Ovary (tissue), 7 donors: ENCODE measurements at regions not wholly inside any gene's neighbourhood (a gene's known extent, or its start where the extent isn't known, plus 50 kb on each side); places are given as distances from the start of the nearest gene placed in this dataset.

Experiments
- DNase-seq, 5 donors: peaks; one replicate each; pipeline ENCODE4 v3.0.0-alpha.2; 2019 to 2020
- H3K27ac ChIP-seq, 2 donors: fragments of 200-600 bp; one replicate each; pipeline versions ENCODE4 v1.5.1 to v1.8.0; 2019 to 2022
- H3K27me3 ChIP-seq: fragments of 200-600 bp; one replicate; pipeline ENCODE4 v1.8.0; 2022
- H3K36me3 ChIP-seq: fragments of 200-600 bp; sonication (generic); one replicate; pipeline ENCODE4 v1.5.1; 2019
- H3K4me1 ChIP-seq: one replicate; pipeline ENCODE4 v1.8.1; 2013; ENCODE audit warnings: mild to moderate bottlenecking, moderate library complexity; ENCODE audit not compliant: insufficient read depth
- H3K4me3 ChIP-seq: fragments of 200-600 bp; sonication (generic); one replicate; pipeline ENCODE4 v1.5.1; 2017
- H3K9me3 ChIP-seq, 2 donors: fragments of 200-600 bp in 1 of 2; sonication (generic) in 1 of 2; one replicate each; pipeline versions ENCODE4 v1.5.1 to v1.8.1; 2013 to 2019; ENCODE audit warnings: mild to moderate bottlenecking in 1 of 2, moderate library complexity in 1 of 2
- EP300 ChIP-seq: sonication (generic); formaldehyde crosslinking; IDR thresholded peaks from one replicate; pipeline ENCODE4 v1.6.1; 2017; ENCODE audit warnings: antibody characterized with exemption
- POLR2A ChIP-seq: fragments of 450-650 bp; IDR thresholded peaks from one replicate; pipeline ENCODE4 v1.6.1; 2017; ENCODE audit warnings: antibody characterized with exemption, mild to moderate bottlenecking, moderate library complexity
- WGBS, 3 donors: extraction: QIAGEN DNeasy Blood & Tissue Kit in 1 of 3; methylation state at CpG; one replicate each; pipeline versions ENCODE4 v1.1.5 to v1.1.7; 2013 to 2017; 5-methylcytosine and 5-hydroxymethylcytosine counted together
- intact Hi-C, 4 donors: fragments of 100-400 bp; cut with DNase I; formaldehyde crosslinking; loops; one replicate each; pipeline versions ENCODE4 v1.11.0 to v1.15.1; 2022 to 2023
- TF ChIP-seq, protein P1 (sequence below), 3 donors: fragments of 450-650 bp in 2 of 3; fragments of 200-600 bp in 1 of 3; IDR thresholded peaks; one replicate each; pipeline versions ENCODE4 v1.5.1 to v1.8.0; 2016 to 2022; ENCODE audit warnings: antibody characterized with exemption in 3 of 3, mild to moderate bottlenecking in 1 of 3
- donor health status: DM: no; HTN: no; CAD: no; lungs with moderate emphysema.
- donor health status: DM: no; HTN: no; CAD: no.
- donor health status: Bipolar disorder and iron deficiency.
- donor health status: DM: no; HTN: no; CAD: no.
- donor health status: DM: yes; HTN: yes; CAD: no.

DNA sequence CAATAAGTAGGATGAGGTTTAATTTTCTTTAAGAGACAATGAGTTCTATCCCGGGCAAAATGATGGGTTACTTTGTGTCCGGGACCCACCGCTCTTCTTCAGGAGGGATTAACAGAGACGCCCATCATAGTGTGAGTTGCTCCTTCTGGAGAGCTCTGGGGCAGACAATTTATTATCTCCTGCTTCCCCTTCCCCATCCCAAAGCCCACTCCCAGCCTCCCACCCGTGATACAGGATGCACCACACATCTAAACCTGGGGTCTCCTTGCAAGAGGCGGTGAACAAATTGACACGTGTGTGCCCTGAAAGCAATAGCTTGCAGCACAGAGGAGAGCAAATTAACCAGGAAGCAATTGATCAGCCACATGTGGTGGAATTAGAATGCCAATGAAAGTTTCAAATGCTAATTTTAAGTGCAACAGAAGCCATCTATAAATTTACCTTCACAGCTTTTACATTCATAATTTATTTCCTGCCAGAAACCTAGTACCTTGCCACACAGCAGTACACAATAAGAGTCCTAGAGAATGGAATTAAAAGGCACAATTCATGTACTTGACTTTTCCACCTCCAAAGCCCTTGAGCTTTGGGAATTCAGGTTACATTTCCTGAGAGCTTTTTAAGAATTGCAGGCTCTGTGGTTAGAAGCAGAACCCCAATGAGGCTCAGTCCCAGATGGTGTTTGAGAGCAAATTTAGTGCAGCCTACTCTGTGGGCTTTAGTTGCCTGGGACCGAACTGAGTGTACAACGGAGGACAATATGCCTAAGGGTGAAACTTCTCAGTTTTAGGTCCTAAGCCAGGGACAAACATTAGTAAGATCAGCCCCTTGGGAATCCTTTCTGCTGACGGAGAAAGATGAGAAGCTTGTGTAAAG is 399.6 kb downstream of the MED10 start:
- no peak for TF ChIP-seq POLR2A
- TF ChIP-seq, protein P1, sequence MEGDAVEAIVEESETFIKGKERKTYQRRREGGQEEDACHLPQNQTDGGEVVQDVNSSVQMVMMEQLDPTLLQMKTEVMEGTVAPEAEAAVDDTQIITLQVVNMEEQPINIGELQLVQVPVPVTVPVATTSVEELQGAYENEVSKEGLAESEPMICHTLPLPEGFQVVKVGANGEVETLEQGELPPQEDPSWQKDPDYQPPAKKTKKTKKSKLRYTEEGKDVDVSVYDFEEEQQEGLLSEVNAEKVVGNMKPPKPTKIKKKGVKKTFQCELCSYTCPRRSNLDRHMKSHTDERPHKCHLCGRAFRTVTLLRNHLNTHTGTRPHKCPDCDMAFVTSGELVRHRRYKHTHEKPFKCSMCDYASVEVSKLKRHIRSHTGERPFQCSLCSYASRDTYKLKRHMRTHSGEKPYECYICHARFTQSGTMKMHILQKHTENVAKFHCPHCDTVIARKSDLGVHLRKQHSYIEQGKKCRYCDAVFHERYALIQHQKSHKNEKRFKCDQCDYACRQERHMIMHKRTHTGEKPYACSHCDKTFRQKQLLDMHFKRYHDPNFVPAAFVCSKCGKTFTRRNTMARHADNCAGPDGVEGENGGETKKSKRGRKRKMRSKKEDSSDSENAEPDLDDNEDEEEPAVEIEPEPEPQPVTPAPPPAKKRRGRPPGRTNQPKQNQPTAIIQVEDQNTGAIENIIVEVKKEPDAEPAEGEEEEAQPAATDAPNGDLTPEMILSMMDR (IDR thresholded peaks at IDR 0.05), result no peak
- no peak for TF ChIP-seq EP300
- H3K9me3 ChIP-seq, result no peaks in the 10 kb centered on the region
- no peaks in the 10 kb centered on the region for H3K27me3 ChIP-seq
- 79 to 82% (median 81%) methylated on average over 10 of the region's 10 CpGs for WGBS, 3 donors
- no peak for DNase-seq
- no peak overlapping the region for H3K4me3 ChIP-seq
- intact Hi-C loops, result no loop called here
- H3K4me1 ChIP-seq, result peaks cover 11% of the 10 kb centered on the region
- H3K36me3 ChIP-seq, result no peaks in the 10 kb centered on the region
- H3K27ac ChIP-seq, result no peak overlapping the region

DNA sequence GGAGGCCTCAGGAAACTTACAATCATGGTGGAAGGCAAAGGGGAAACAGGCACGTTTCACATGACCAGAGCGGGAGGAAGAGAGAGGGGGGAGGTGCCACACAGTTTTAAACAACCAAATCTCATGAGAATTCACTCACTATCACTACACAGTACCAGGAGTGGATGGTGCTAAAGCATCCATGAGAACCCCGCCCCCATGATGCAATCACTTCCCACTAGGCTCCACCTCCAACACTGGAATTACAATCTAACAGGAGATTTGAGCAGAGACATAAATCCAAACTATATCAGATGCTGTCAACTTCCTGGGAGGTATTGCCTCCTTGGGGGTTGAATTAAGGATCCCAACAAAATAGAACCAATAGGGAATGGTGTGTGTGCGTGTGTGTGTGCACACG is 407.1 kb downstream of the MED10 start:
- TF ChIP-seq, protein P1 (IDR thresholded peaks at IDR 0.05), result no peak
- TF ChIP-seq POLR2A, result no peak
- no peak for TF ChIP-seq EP300
- intact Hi-C loops, result no loop called here
- DNase-seq, result no peak
- WGBS, 3 donors, result 92 to 93% (median 93%) methylated on average over 5 of the region's 5 CpGs
- Histone ChIP-seq H3K4me3 (no peak overlapping the region), H3K9me3 (no peaks in the 10 kb centered on the region), H3K27ac (no peak overlapping the region), H3K4me1 (no peaks in the 10 kb centered on the region), H3K36me3 (no peaks in the 10 kb centered on the region), H3K27me3 (no peaks in the 10 kb centered on the region)

DNA sequence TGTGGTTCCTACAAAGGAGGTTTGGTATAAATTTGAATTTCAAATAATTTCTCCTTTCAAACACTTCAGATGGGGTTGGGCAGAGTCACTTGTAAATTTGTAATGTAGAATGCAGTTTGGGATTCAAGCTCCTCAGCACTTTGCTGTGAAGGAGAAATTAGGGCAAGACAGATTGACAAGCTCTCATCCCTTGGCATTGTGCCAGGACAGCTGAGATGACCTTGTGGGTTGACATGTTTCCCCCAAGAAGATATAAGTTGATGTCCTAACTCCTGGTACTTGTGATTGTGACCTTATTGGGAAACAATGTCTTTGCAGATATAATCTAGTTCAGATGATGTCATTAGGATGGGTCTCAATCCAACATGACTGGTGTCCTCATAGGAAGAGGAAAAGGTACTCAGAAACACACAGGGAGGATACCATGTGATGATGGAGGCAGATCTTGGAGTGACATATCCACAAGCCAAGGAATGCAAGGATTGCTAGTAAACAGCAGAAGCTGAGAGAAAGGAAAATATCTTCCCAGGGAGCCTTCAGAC is 408.3 kb downstream of the MED10 start:
- no peaks in the 10 kb centered on the region for H3K27me3 ChIP-seq
- intact Hi-C loops, result no loop called here
- no peak for DNase-seq
- no peaks in the 10 kb centered on the region for H3K9me3 ChIP-seq
- no peak overlapping the region for H3K27ac ChIP-seq
- TF ChIP-seq, protein P1 (IDR thresholded peaks at IDR 0.05), result no peak
- TF ChIP-seq POLR2A, result no peak
- no peak for TF ChIP-seq EP300
- no peak overlapping the region for H3K4me3 ChIP-seq
- no peaks in the 10 kb centered on the region for H3K36me3 ChIP-seq
- H3K4me1 ChIP-seq, result no peaks in the 10 kb centered on the region

DNA sequence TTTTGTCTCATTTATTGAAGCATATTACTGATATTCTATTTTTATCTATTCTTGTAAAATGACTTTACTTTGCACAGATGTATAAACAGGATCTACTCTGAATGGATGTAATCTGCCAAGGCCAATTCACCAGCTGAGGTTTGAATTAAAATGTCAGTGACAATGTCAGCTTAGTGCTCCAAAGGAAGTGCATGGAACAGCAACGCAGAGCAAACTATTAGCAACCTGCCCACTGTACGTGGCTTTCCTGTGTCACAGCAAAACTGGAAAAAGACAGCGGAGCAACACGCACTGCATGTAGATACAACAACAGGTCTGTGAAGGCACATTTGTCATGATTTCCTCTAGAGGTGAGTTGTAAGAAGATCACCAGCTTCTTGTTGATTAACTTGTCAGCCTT is 409.4 kb downstream of the MED10 start:
- WGBS, 3 donors, result 89 to 94% (median 90%) methylated on average over 4 of the region's 4 CpGs
- no peaks in the 10 kb centered on the region for H3K4me1 ChIP-seq
- no peak overlapping the region for H3K27ac ChIP-seq
- TF ChIP-seq, protein P1 (IDR thresholded peaks at IDR 0.05), result no peak
- TF ChIP-seq POLR2A (no peak), EP300 (no peak)
- H3K36me3 ChIP-seq, result no peaks in the 10 kb centered on the region
- no peaks in the 10 kb centered on the region for H3K9me3 ChIP-seq
- H3K27me3 ChIP-seq, result no peaks in the 10 kb centered on the region
- DNase-seq, result no peak
- no peak overlapping the region for H3K4me3 ChIP-seq
- intact Hi-C loops, result no loop called here
